Mesothelial cell of epicardium (in vitro differentiated cells): ENCODE measurements at regions not wholly inside any gene's neighbourhood (a gene's known extent, or its start where the extent isn't known, plus 50 kb on each side); places are given as distances from the start of the nearest gene placed in this dataset.

Experiments used
- DNase-seq, 2 experiments: peaks; one replicate each; pipeline ENCODE4 v3.0.0; 2021; ENCODE audit warnings: low spot score in 2 of 2; ENCODE audit not compliant: unreplicated experiment in 2 of 2
- H3K27ac Mint-ChIP-seq: 2 replicates; pipeline ENCODE4 v1.8.0; 2021; ENCODE audit warnings: mixed read lengths
- H3K27me3 Mint-ChIP-seq: 2 replicates; pipeline ENCODE4 v1.8.0; 2021; ENCODE audit warnings: low read depth, mixed read lengths
- H3K36me3 Mint-ChIP-seq: 2 replicates; pipeline ENCODE4 v1.8.0; 2021; ENCODE audit warnings: mixed read lengths
- H3K4me1 Mint-ChIP-seq: 2 replicates; pipeline ENCODE4 v1.8.0; 2021; ENCODE audit warnings: mixed read lengths
- H3K4me3 Mint-ChIP-seq: 2 replicates; pipeline ENCODE4 v1.8.0; 2021; ENCODE audit warnings: mild to moderate bottlenecking, moderate library complexity, mixed read lengths
- H3K9me3 Mint-ChIP-seq: 2 replicates; pipeline ENCODE4 v1.8.0; 2021; ENCODE audit warnings: mixed read lengths
- CTCF ChIP-seq: fragments of 200-600 bp; sonication (generic); IDR thresholded peaks from one replicate; pipeline ENCODE4 v1.5.0; 2021; ENCODE audit warnings: antibody characterized with exemption; ENCODE audit not compliant: unreplicated experiment

- H3K36me3 Mint-ChIP-seq = peaks cover 24% of the 10 kb centered on the region
- no peaks in the 10 kb centered on the region for H3K27me3 Mint-ChIP-seq
- no peak for DNase-seq
- H3K4me1 Mint-ChIP-seq = no peaks in the 10 kb centered on the region
- no peak for TF ChIP-seq CTCF
- no peak overlapping the region for H3K27ac Mint-ChIP-seq
- peaks cover 13% of the 10 kb centered on the region for H3K9me3 Mint-ChIP-seq
- H3K4me3 Mint-ChIP-seq = no peak overlapping the region
These were observed 87.1 kb downstream of the OGFRL1 start for GRCh38 chr6:71375676-71376075.

GRCh38 chr6:71376830-71377229 is 88.2 kb downstream of the OGFRL1 start:
- no peaks in the 10 kb centered on the region for H3K27me3 Mint-ChIP-seq
- DNase-seq = no peak
- H3K27ac Mint-ChIP-seq = no peak overlapping the region
- no peak for TF ChIP-seq CTCF
- no peaks in the 10 kb centered on the region for H3K4me1 Mint-ChIP-seq
- peaks cover 13% of the 10 kb centered on the region for H3K9me3 Mint-ChIP-seq
- no peak overlapping the region for H3K4me3 Mint-ChIP-seq
- peaks cover 18% of the 10 kb centered on the region for H3K36me3 Mint-ChIP-seq

GRCh38 chr6:71383476-71383875 is 94.9 kb downstream of the OGFRL1 start:
- no peak for DNase-seq
- H3K27me3 Mint-ChIP-seq = no peaks in the 10 kb centered on the region
- H3K36me3 Mint-ChIP-seq = no peaks in the 10 kb centered on the region
- no peaks in the 10 kb centered on the region for H3K9me3 Mint-ChIP-seq
- TF ChIP-seq CTCF = no peak
- H3K27ac Mint-ChIP-seq = peak overlapping the region; percentile 1
- peaks cover 25% of the 10 kb centered on the region for H3K4me1 Mint-ChIP-seq
- no peak overlapping the region for H3K4me3 Mint-ChIP-seq

- peak; percentile 92 for TF ChIP-seq CTCF
- Mint-ChIP-seq H3K27me3 (no peaks in the 10 kb centered on the region), H3K4me3 (no peak overlapping the region), H3K9me3 (no peaks in the 10 kb centered on the region), H3K36me3 (no peaks in the 10 kb centered on the region), H3K4me1 (peaks cover 29% of the 10 kb centered on the region), H3K27ac (peak overlapping the region; percentile 1)
- no peak for DNase-seq
These were observed 95.4 kb downstream of the OGFRL1 start for GRCh38 chr6:71383901-71384489.

- TF ChIP-seq CTCF = no peak
- H3K9me3 Mint-ChIP-seq = no peaks in the 10 kb centered on the region
These were observed 96.7 kb downstream of the OGFRL1 start for GRCh38 chr6:71385111-71385822.

More at GRCh38 chr6:71385111-71385822, 96.7 kb downstream of the OGFRL1 start:
- Mint-ChIP-seq H3K27ac (no peak overlapping the region), H3K4me3 (no peak overlapping the region), H3K27me3 (no peaks in the 10 kb centered on the region), H3K4me1 (peaks cover 32% of the 10 kb centered on the region), H3K36me3 (no peaks in the 10 kb centered on the region)
- DNase-seq = no peak
